ENCODE measurements at regions not wholly inside any gene's neighbourhood (a gene's known extent, or its start where the extent isn't known, plus 50 kb on each side); places are given as distances from the start of the nearest gene placed in this dataset.

- Histone ChIP-seq H2AK9ac (replicated peaks; ENCODE audit: low read depth, low read length, poor library complexity) (no peak overlapping the region), H4K91ac (ENCODE audit: insufficient read depth, low read depth, low read length) (no peak overlapping the region), H3K4ac (ENCODE audit: low read depth, low read length) (no peak overlapping the region), H2BK15ac (ENCODE audit: low read depth, low read length) (no peak overlapping the region), H2AFZ (replicated peaks; ENCODE audit: low read length, poor library complexity) (no peak overlapping the region), H3K23ac (ENCODE audit: low read depth, low read length) (no peak overlapping the region), H3K4me1 (ENCODE audit: control insufficient read depth, insufficient read depth, low read length) (no peaks in the 10 kb centered on the region), H3K27ac (ENCODE audit: insufficient read depth, low read length) (no peak overlapping the region), H4K20me1 (ENCODE audit: insufficient read depth, low read length) (no peaks in the 10 kb centered on the region), H3K27me3 (ENCODE audit: control insufficient read depth, insufficient read depth, low read length) (no peaks in the 10 kb centered on the region), H3K4me3 (ENCODE audit: insufficient read depth, low read depth, low read length) (no peak overlapping the region), H3K79me1 (ENCODE audit: low read depth in 1 of 2, low read length in 2 of 2) (no peaks in the 10 kb centered on the region), H3K9me3 (ENCODE audit: control insufficient read depth, insufficient read depth, low read length) (no peaks in the 10 kb centered on the region), H3K18ac (ENCODE audit: low read depth, low read length) (no peak overlapping the region), H3K36me3 (ENCODE audit: control insufficient read depth, insufficient read depth, low read length) (no peaks in the 10 kb centered on the region), H2AK5ac (ENCODE audit: low read depth, low read length) (no peak overlapping the region), H3K14ac (replicated peaks; ENCODE audit: low read depth, low read length) (no peak overlapping the region), H4K8ac (ENCODE audit: low read depth in 2 of 2, low read length in 2 of 2) (no peak overlapping the region), H4K5ac (ENCODE audit: low read depth, low read length) (no peak overlapping the region), H3K4me2 (ENCODE audit: low read depth, low read length) (no peak overlapping the region), H3K9ac (ENCODE audit: low read depth, low read length) (no peak overlapping the region), H3K9me1 (ENCODE audit: insufficient read depth, low read length) (no peaks in the 10 kb centered on the region), H2BK120ac (ENCODE audit: low read depth, low read length) (no peak overlapping the region), H2BK5ac (ENCODE audit: low read depth, low read length, poor library complexity, severe bottlenecking) (no peak overlapping the region), H2BK20ac (ENCODE audit: low read depth, low read length) (no peak overlapping the region), H3K56ac (ENCODE audit: extremely low read depth, insufficient read depth, low read length) (no peak overlapping the region)
- ATAC-seq (ENCODE audit: low read depth) (no peak), DNase-seq (no peak)
- CTCF ChIA-PET, result no interaction called here
- WGBS, 2 experiments (ENCODE audit: extremely low coverage in 2 of 2, insufficient read length in 1 of 2), result no CpG with 5 or more reads among the region's 3 CpGs
- BruUV-seq (replicated peaks), result no TSS peak
- TF ChIP-seq MXI1 (IDR thresholded peaks at IDR 0.05; ENCODE audit: borderline replicate concordance, low read depth, low read length), result no peak
- no peak for TF ChIP-seq RAD21 (IDR thresholded peaks at IDR 0.05; ENCODE audit: low read length)
- TF ChIP-seq NFE2L2 (IDR thresholded peaks at IDR 0.05; ENCODE audit: low read depth, low read length), result 0 out of 2 replicates have a peak, but pooled peaks have one; percentile 22
- no peak for TF ChIP-seq MAFK (IDR thresholded peaks at IDR 0.05; ENCODE audit: low read depth, low read length)
- TF ChIP-seq MAZ (IDR thresholded peaks at IDR 0.05; ENCODE audit: borderline replicate concordance, low read depth, low read length), result no peak
- in situ Hi-C loops (cut with MboI; ENCODE audit: low sequenced_read_pairs) (no loop called here), intact Hi-C loops (cut with micrococcal nuclease) (no loop called here), dilution Hi-C loops (cut with HindIII; ENCODE audit: low sequenced_read_pairs, unreplicated experiment) (no loop called here)
- POLR2A ChIA-PET (ENCODE audit: unreplicated experiment), result no interaction called here
Observed at GRCh38 chr5:90095292-90096060, 314.1 kb downstream of the CETN3 start.
